Keratinocyte (primary cell): ENCODE measurements at regions not wholly inside any gene's neighbourhood (a gene's known extent, or its start where the extent isn't known, plus 50 kb on each side); places are given as distances from the start of the nearest gene placed in this dataset.
A peak's percentile ranks its signal among the peaks of the same experiment; 100 is the strongest.

Experiments
- DNase-seq: peaks from one replicate; pipeline ENCODE4 v3.0.0-alpha.2; 2011; ENCODE audit warnings: low read depth, missing footprints, low spot score
- FAIRE-seq: peaks from 2 replicates; lab custom pipeline; 2011; peaks lifted over from hg19 to GRCh38; lab: Jason Lieb, UNC
- H2AFZ ChIP-seq: 2 replicates; pipeline ENCODE4 v1.6.0; 2012; ENCODE audit warnings: low read length, control low read depth, inconsistent platforms; ENCODE audit not compliant: control insufficient read depth
- H3K27ac ChIP-seq: 2 replicates; pipeline ENCODE4 v1.5.1; 2011; ENCODE audit warnings: low read length; ENCODE audit not compliant: control insufficient read depth, insufficient read depth
- H3K27me3 ChIP-seq: 3 replicates; pipeline ENCODE4 v1.6.0; 2011; ENCODE audit warnings: low read length; ENCODE audit not compliant: control insufficient read depth, insufficient read depth; ENCODE audit errors: extremely low read depth
- H3K36me3 ChIP-seq, 2 experiments: 2 replicates in 1 of 2; 3 replicates in 1 of 2; pipeline ENCODE4 v1.5.1; 2011; ENCODE audit warnings: low read length in 2 of 2, mild to moderate bottlenecking in 1 of 2; ENCODE audit not compliant: control insufficient read depth in 2 of 2, insufficient read depth in 2 of 2; ENCODE audit errors: extremely low read depth in 1 of 2
- H3K4me1 ChIP-seq: 3 replicates; pipeline ENCODE4 v1.5.1; 2011; ENCODE audit warnings: low read length; ENCODE audit not compliant: control insufficient read depth, insufficient read depth; ENCODE audit errors: extremely low read depth
- H3K4me2 ChIP-seq: 3 replicates; pipeline ENCODE4 v1.6.0; 2011; ENCODE audit warnings: low read depth, low read length; ENCODE audit not compliant: control insufficient read depth, insufficient read depth; ENCODE audit errors: extremely low read depth
- H3K4me3 ChIP-seq, 3 experiments: fragments of 200-600 bp in 1 of 3; sonication (generic) in 1 of 3; 2 replicates in 2 of 3; 3 replicates in 1 of 3; pipeline ENCODE4 v1.5.1; 2011 to 2016; ENCODE audit warnings: low read length in 3 of 3, mild to moderate bottlenecking in 3 of 3, control low read depth in 2 of 3, inconsistent platforms in 1 of 3, low read depth in 1 of 3, mixed read lengths in 1 of 3, mixed run types in 1 of 3, moderate library complexity in 1 of 3; ENCODE audit not compliant: control insufficient read depth in 2 of 3, insufficient read depth in 2 of 3; ENCODE audit errors: extremely low read depth in 1 of 3
- H3K79me2 ChIP-seq: 2 replicates; pipeline ENCODE4 v1.6.0; 2012; ENCODE audit warnings: low read length; ENCODE audit not compliant: control insufficient read depth, insufficient read depth
- H3K9ac ChIP-seq: 3 replicates; pipeline ENCODE4 v1.6.0; 2011; ENCODE audit warnings: low read length; ENCODE audit not compliant: control insufficient read depth, insufficient read depth; ENCODE audit errors: extremely low read depth
- H3K9me1 ChIP-seq: 3 replicates; pipeline ENCODE4 v1.6.0; 2011; ENCODE audit warnings: low read length; ENCODE audit not compliant: control insufficient read depth, insufficient read depth; ENCODE audit errors: extremely low read depth
- H3K9me3 ChIP-seq: 2 replicates; pipeline ENCODE4 v1.5.1; 2012; ENCODE audit warnings: low read depth, low read length; ENCODE audit not compliant: control insufficient read depth
- H4K20me1 ChIP-seq: 3 replicates; pipeline ENCODE4 v1.6.0; 2011; ENCODE audit warnings: low read length; ENCODE audit not compliant: control insufficient read depth, insufficient read depth; ENCODE audit errors: extremely low read depth
- CTCF ChIP-seq, 3 experiments: IDR thresholded peaks in 1 of 3; conservative IDR thresholded peaks in 1 of 3; optimal IDR thresholded peaks in 1 of 3; 2 replicates in 2 of 3; 3 replicates in 1 of 3; pipeline versions ENCODE3 to v1.5.1; 2011; ENCODE audit warnings: low read length in 3 of 3, mild to moderate bottlenecking in 3 of 3, moderate library complexity in 2 of 3, control low read depth in 1 of 3, inconsistent platforms in 1 of 3; ENCODE audit not compliant: insufficient read depth in 2 of 3; ENCODE audit errors: extremely low read depth in 1 of 3
- EZH2 ChIP-seq: IDR thresholded peaks from one replicate; pipeline ENCODE4 v1.6.1; 2012; ENCODE audit warnings: inconsistent platforms, mild to moderate bottlenecking, low read length, moderate library complexity
- dilution Hi-C: fragments of 300-500 bp; cut with MboI; formaldehyde crosslinking; loops from one replicate; pipeline ENCODE4 v1.7.0; 2020; ENCODE audit warnings: low sequenced_read_pairs; ENCODE audit not compliant: extremely low pct_ligation_motif_present

GRCh38 chr21:38591218-38591537 is 92.9 kb upstream of the ERG start:
- Histone ChIP-seq H3K36me3 (no peaks in the 10 kb centered on the region), H3K4me2 (no peak overlapping the region), H3K9me3 (no peaks in the 10 kb centered on the region), H3K9me1 (no peaks in the 10 kb centered on the region), H3K27me3 (peaks cover 9% of the 10 kb centered on the region), H3K4me3 (no peak overlapping the region), H4K20me1 (no peaks in the 10 kb centered on the region), H3K79me2 (no peaks in the 10 kb centered on the region), H3K27ac (no peak overlapping the region), H2AFZ (no peak overlapping the region), H3K4me1 (no peaks in the 10 kb centered on the region), H3K9ac (no peak overlapping the region)
- FAIRE-seq (no peak), DNase-seq (no peak)
- TF ChIP-seq CTCF (optimal IDR thresholded peaks at IDR 0.05 in 1 of 3, IDR thresholded peaks at IDR 0.05 in 1 of 3, conservative IDR thresholded peaks at IDR 0.05 in 1 of 3; ENCODE audit: extremely low read depth in 1 of 3, insufficient read depth in 2 of 3, low read length in 3 of 3), result no peak
- TF ChIP-seq EZH2, result no peak
- dilution Hi-C loops, result no loop called here

GRCh38 chr21:38596264-38597042 is 98.2 kb upstream of the ERG start:
- Histone ChIP-seq H3K4me3 (no peak overlapping the region), H3K36me3 (no peaks in the 10 kb centered on the region), H3K27ac (no peak overlapping the region), H3K9ac (no peak overlapping the region), H3K9me3 (no peaks in the 10 kb centered on the region), H3K79me2 (no peaks in the 10 kb centered on the region), H3K9me1 (no peaks in the 10 kb centered on the region), H2AFZ (no peak overlapping the region), H3K4me2 (no peak overlapping the region), H3K4me1 (no peaks in the 10 kb centered on the region), H3K27me3 (peaks cover 18% of the 10 kb centered on the region), H4K20me1 (no peaks in the 10 kb centered on the region)
- peak; percentile 43 for FAIRE-seq
- no peak for DNase-seq
- dilution Hi-C loops, result no loop called here
- TF ChIP-seq CTCF (optimal IDR thresholded peaks at IDR 0.05 in 1 of 3, IDR thresholded peaks at IDR 0.05 in 1 of 3, conservative IDR thresholded peaks at IDR 0.05 in 1 of 3; ENCODE audit: extremely low read depth in 1 of 3, insufficient read depth in 2 of 3, low read length in 3 of 3) (no peak), EZH2 (no peak)
